Neural cell (in vitro differentiated cells): ENCODE measurements at regions not wholly inside any gene's neighbourhood (a gene's known extent, or its start where the extent isn't known, plus 50 kb on each side); places are given as distances from the start of the nearest gene placed in this dataset.

Experiments
- H2AFZ ChIP-seq: fragments of 200-600, 300-800 bp; sonication (generic), shearing (Covaris generic); 2 replicates; pipeline ENCODE4 v1.6.0; 2014; ENCODE audit warnings: low read depth, mild to moderate bottlenecking, antibody characterized with exemption, low read length, moderate library complexity
- H3F3A ChIP-seq: fragments of 200-600 bp; shearing (Covaris generic); 2 replicates; pipeline ENCODE4 v1.6.1; 2016; ENCODE audit warnings: mild to moderate bottlenecking, moderate library complexity, mixed read lengths, antibody characterized with exemption, low read length; ENCODE audit not compliant: insufficient read depth, poor library complexity, severe bottlenecking
- H3K27ac ChIP-seq: fragments of 200-600, 300-800 bp; sonication (generic), shearing (Covaris generic); 2 replicates; pipeline ENCODE4 v1.5.1; 2014; ENCODE audit warnings: mild to moderate bottlenecking, low read length, moderate library complexity
- H3K27me3 ChIP-seq: fragments of 300-800, 200-600 bp; sonication (generic), shearing (Covaris generic); 2 replicates; pipeline ENCODE4 v1.6.0; 2014; ENCODE audit warnings: mild to moderate bottlenecking, low read depth, low read length, moderate library complexity; ENCODE audit not compliant: insufficient read depth
- H3K36me3 ChIP-seq: fragments of 300-800, 200-600 bp; sonication (generic), shearing (Covaris generic); 2 replicates; pipeline ENCODE4 v1.5.1; 2014; ENCODE audit warnings: mild to moderate bottlenecking, antibody characterized with exemption, low read length, moderate library complexity; ENCODE audit not compliant: insufficient read depth
- H3K4me2 ChIP-seq: fragments of 300-800, 200-600 bp; sonication (generic), shearing (Covaris generic); 2 replicates; pipeline ENCODE4 v1.6.0; 2014; ENCODE audit warnings: mild to moderate bottlenecking, low read length
- H3K4me3 ChIP-seq: fragments of 300-800, 200-600 bp; sonication (generic), shearing (Covaris generic); 2 replicates; pipeline ENCODE4 v1.5.1; 2014; ENCODE audit warnings: mild to moderate bottlenecking, low read length, moderate library complexity
- H3K79me2 ChIP-seq: fragments of 200-600 bp; shearing (Covaris generic); replicated peaks from 2 replicates; pipeline ENCODE4 v1.6.0; 2014; ENCODE audit warnings: mild to moderate bottlenecking, low read length, moderate library complexity; ENCODE audit not compliant: insufficient read depth
- H3K9ac ChIP-seq: fragments of 300-800, 200-600 bp; sonication (generic), shearing (Covaris generic); 2 replicates; pipeline ENCODE4 v1.6.1; 2016; ENCODE audit warnings: mild to moderate bottlenecking, low read length, mixed read lengths
- H3K9me2 ChIP-seq: fragments of 200-600 bp; shearing (Covaris generic); 2 replicates; pipeline ENCODE4 v1.6.1; 2016; ENCODE audit warnings: mild to moderate bottlenecking, low read length, mixed read lengths; ENCODE audit not compliant: insufficient read depth
- H3K9me3 ChIP-seq: fragments of 200-600, 300-800 bp; sonication (generic), shearing (Covaris generic); 2 replicates; pipeline ENCODE4 v1.6.1; 2016; ENCODE audit warnings: mild to moderate bottlenecking, mixed run types, low read length, moderate library complexity, mixed read lengths
- H4K20me1 ChIP-seq: fragments of 200-600 bp; shearing (Covaris generic); 2 replicates; pipeline ENCODE4 v1.6.1; 2016; ENCODE audit warnings: mild to moderate bottlenecking, mixed run types; ENCODE audit not compliant: insufficient read depth
- EP300 ChIP-seq: fragments of 450-650 bp; conservative IDR thresholded peaks from 2 replicates; pipeline ENCODE4 v1.6.1; 2014; ENCODE audit warnings: antibody characterized with exemption, mild to moderate bottlenecking, moderate library complexity; ENCODE audit not compliant: poor library complexity, severe bottlenecking
- EZH2 ChIP-seq: fragments of 200-600, 300-800 bp; shearing (Covaris generic), sonication (generic); IDR thresholded peaks from 2 replicates; pipeline ENCODE4 v1.6.1; 2014; ENCODE audit warnings: antibody characterized with exemption, low read length, borderline replicate concordance, mild to moderate bottlenecking; ENCODE audit not compliant: insufficient read depth, poor library complexity, severe bottlenecking
- MXI1 ChIP-seq: fragments of 450-650 bp; conservative IDR thresholded peaks from 2 replicates; pipeline ENCODE4 v1.6.1; 2014; ENCODE audit warnings: antibody characterized with exemption, mild to moderate bottlenecking; ENCODE audit not compliant: poor library complexity, severe bottlenecking
- POLR2AphosphoS5 ChIP-seq: IDR thresholded peaks from 2 replicates; pipeline ENCODE4 v1.6.1; 2012
- RAD21 ChIP-seq: fragments of 450-650 bp; conservative IDR thresholded peaks from 2 replicates; pipeline ENCODE4 v1.6.1; 2014; ENCODE audit warnings: antibody characterized with exemption, mild to moderate bottlenecking, moderate library complexity
- SMC3 ChIP-seq: fragments of 450-650 bp; conservative IDR thresholded peaks from 2 replicates; pipeline ENCODE4 v1.6.1; 2014; ENCODE audit warnings: antibody characterized with exemption, mild to moderate bottlenecking, moderate library complexity; ENCODE audit not compliant: poor library complexity
- TAF1 ChIP-seq: IDR thresholded peaks from 2 replicates; pipeline ENCODE4 v1.6.1; 2012; ENCODE audit warnings: low read depth
- TF ChIP-seq, protein P1 (sequence below): IDR thresholded peaks from 2 replicates; pipeline ENCODE4 v1.6.1; 2012; ENCODE audit warnings: borderline replicate concordance
- TF ChIP-seq, protein P2 (sequence below): fragments of 450-650 bp; IDR thresholded peaks from 2 replicates; pipeline ENCODE4 v1.5.1; 2014; ENCODE audit warnings: antibody characterized with exemption, mild to moderate bottlenecking, moderate library complexity; ENCODE audit not compliant: poor library complexity, severe bottlenecking

DNA sequence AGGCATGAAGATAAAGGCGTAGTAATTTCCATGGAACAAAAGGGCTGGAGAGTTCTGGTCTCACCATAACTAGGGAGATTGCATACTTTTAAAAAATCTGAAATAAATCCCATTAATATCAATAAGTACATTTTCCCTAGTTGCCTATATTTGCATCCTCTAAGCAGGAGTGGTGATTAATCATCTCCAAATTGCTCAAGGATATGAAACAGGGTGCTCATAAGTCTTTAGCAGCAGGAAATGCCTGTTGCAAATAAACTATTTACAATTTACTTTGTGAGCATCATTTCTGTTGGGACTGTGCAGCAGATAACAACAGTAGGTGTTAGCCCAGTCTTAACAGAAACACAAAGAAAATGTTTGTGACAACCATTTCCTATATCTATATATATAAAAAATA lies 92.4 kb upstream of the TMEM178A start:
- no peaks in the 10 kb centered on the region for H3K79me2 ChIP-seq
- H3K27me3 ChIP-seq, result no peaks in the 10 kb centered on the region
- no peak overlapping the region for H3K4me3 ChIP-seq
- no peaks in the 10 kb centered on the region for H3K9me2 ChIP-seq
- H4K20me1 ChIP-seq, result no peaks in the 10 kb centered on the region
- H3K36me3 ChIP-seq, result no peaks in the 10 kb centered on the region
- no peaks in the 10 kb centered on the region for H3F3A ChIP-seq
- H3K9me3 ChIP-seq, result no peaks in the 10 kb centered on the region
- H3K9ac ChIP-seq, result no peak overlapping the region
- no peak overlapping the region for H2AFZ ChIP-seq
- TF ChIP-seq TAF1, result no peak
- no peak for TF ChIP-seq EZH2
- TF ChIP-seq, protein P1, sequence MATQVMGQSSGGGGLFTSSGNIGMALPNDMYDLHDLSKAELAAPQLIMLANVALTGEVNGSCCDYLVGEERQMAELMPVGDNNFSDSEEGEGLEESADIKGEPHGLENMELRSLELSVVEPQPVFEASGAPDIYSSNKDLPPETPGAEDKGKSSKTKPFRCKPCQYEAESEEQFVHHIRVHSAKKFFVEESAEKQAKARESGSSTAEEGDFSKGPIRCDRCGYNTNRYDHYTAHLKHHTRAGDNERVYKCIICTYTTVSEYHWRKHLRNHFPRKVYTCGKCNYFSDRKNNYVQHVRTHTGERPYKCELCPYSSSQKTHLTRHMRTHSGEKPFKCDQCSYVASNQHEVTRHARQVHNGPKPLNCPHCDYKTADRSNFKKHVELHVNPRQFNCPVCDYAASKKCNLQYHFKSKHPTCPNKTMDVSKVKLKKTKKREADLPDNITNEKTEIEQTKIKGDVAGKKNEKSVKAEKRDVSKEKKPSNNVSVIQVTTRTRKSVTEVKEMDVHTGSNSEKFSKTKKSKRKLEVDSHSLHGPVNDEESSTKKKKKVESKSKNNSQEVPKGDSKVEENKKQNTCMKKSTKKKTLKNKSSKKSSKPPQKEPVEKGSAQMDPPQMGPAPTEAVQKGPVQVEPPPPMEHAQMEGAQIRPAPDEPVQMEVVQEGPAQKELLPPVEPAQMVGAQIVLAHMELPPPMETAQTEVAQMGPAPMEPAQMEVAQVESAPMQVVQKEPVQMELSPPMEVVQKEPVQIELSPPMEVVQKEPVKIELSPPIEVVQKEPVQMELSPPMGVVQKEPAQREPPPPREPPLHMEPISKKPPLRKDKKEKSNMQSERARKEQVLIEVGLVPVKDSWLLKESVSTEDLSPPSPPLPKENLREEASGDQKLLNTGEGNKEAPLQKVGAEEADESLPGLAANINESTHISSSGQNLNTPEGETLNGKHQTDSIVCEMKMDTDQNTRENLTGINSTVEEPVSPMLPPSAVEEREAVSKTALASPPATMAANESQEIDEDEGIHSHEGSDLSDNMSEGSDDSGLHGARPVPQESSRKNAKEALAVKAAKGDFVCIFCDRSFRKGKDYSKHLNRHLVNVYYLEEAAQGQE, result no peak
- no peak for TF ChIP-seq RAD21
- TF ChIP-seq MXI1, result no peak
- H3K4me2 ChIP-seq, result no peak overlapping the region
- H3K27ac ChIP-seq, result no peak overlapping the region

DNA sequence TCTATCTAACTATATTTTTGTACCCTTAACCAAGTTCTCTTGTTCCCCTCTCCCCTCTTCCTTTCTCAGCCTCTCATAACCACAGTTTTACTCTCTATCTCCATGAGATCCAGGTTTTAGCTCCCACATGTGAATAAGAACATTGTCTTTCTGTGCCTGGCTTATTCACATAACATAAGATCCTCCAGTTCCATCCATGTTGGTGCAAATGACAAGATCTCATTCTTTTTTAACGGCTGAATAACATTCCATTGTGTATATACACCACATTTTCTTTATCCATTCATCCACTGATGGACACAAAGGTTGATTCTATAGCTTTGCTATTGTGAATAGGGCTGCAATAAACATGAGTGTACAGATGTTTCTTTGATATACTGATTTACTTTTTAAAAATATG lies 83.9 kb upstream of the TMEM178A start:
- Histone ChIP-seq H3K9me2 (no peaks in the 10 kb centered on the region), H3K4me2 (no peak overlapping the region), H4K20me1 (no peaks in the 10 kb centered on the region), H3K36me3 (no peaks in the 10 kb centered on the region), H3F3A (no peaks in the 10 kb centered on the region), H3K9ac (no peak overlapping the region), H3K4me3 (no peak overlapping the region), H3K79me2 (no peaks in the 10 kb centered on the region), H2AFZ (no peak overlapping the region), H3K27ac (no peak overlapping the region), H3K27me3 (no peaks in the 10 kb centered on the region), H3K9me3 (no peaks in the 10 kb centered on the region)
- no peak for TF ChIP-seq RAD21
- no peak for TF ChIP-seq TAF1
- TF ChIP-seq, protein P1, result no peak
- no peak for TF ChIP-seq EZH2
- no peak for TF ChIP-seq POLR2AphosphoS5
- TF ChIP-seq, protein P2, sequence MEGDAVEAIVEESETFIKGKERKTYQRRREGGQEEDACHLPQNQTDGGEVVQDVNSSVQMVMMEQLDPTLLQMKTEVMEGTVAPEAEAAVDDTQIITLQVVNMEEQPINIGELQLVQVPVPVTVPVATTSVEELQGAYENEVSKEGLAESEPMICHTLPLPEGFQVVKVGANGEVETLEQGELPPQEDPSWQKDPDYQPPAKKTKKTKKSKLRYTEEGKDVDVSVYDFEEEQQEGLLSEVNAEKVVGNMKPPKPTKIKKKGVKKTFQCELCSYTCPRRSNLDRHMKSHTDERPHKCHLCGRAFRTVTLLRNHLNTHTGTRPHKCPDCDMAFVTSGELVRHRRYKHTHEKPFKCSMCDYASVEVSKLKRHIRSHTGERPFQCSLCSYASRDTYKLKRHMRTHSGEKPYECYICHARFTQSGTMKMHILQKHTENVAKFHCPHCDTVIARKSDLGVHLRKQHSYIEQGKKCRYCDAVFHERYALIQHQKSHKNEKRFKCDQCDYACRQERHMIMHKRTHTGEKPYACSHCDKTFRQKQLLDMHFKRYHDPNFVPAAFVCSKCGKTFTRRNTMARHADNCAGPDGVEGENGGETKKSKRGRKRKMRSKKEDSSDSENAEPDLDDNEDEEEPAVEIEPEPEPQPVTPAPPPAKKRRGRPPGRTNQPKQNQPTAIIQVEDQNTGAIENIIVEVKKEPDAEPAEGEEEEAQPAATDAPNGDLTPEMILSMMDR, result no peak
- no peak for TF ChIP-seq MXI1
- TF ChIP-seq EP300, result no peak
- TF ChIP-seq SMC3, result no peak
